SK-N-SH treated with all-trans-retinoic acid at 6 μM for 48 hours (cell line): ENCODE measurements at regions not wholly inside any gene's neighbourhood (a gene's known extent, or its start where the extent isn't known, plus 50 kb on each side); places are given as distances from the start of the nearest gene placed in this dataset.
"Not testable (repeated sequence)": the region's sequence is repeated elsewhere in the genome, so short reads cannot be mapped to it uniquely, and the experiment has no call there.

Experiments used
- ATAC-seq: fragments of 200-7000 bp; cut with Tn5 transposase; 3 replicates; pipeline ENCODE4 v1.9.1; 2020; ENCODE audit warnings: mild to moderate bottlenecking, moderate library complexity
- ARNTL ChIP-seq: fragments of 450-650 bp; formaldehyde crosslinking; IDR thresholded peaks from 2 replicates; pipeline ENCODE4 v1.5.0; 2020; ENCODE audit warnings: low read depth, mild to moderate bottlenecking, moderate library complexity, borderline replicate concordance
- BACH2 ChIP-seq: fragments of 250-450 bp; sonication (Bioruptor Pico); IDR thresholded peaks from 2 replicates; pipeline ENCODE4 v1.9.0; 2021; ENCODE audit warnings: mild to moderate bottlenecking, borderline replicate concordance
- CSDC2 ChIP-seq: fragments of 250-450 bp; sonication (Bioruptor Pico); IDR thresholded peaks from 2 replicates; pipeline ENCODE4 v1.5.0; 2020; ENCODE audit warnings: mild to moderate bottlenecking, moderate library complexity
- CSRNP3 ChIP-seq: fragments of 250-450 bp; sonication (Bioruptor Pico); IDR thresholded peaks from 2 replicates; pipeline ENCODE4 v1.5.1; 2021; ENCODE audit warnings: mild to moderate bottlenecking, moderate library complexity
- GLIS3 ChIP-seq: fragments of 250-450 bp; sonication (Bioruptor Pico); IDR thresholded peaks from 2 replicates; pipeline ENCODE4 v1.5.0; 2020; ENCODE audit warnings: mild to moderate bottlenecking, moderate library complexity
- ISL1 ChIP-seq: fragments of 250-450 bp; sonication (Bioruptor Pico); IDR thresholded peaks from 2 replicates; pipeline ENCODE4 v2.1.2; 2022; ENCODE audit warnings: mild to moderate bottlenecking, moderate library complexity
- OSR1 ChIP-seq: fragments of 250-450 bp; sonication (Bioruptor Pico); IDR thresholded peaks from 2 replicates; pipeline ENCODE4 v1.8.0; 2022; ENCODE audit warnings: moderate library complexity, mild to moderate bottlenecking, inconsistent platforms
- PATZ1 ChIP-seq: fragments of 250-450 bp; sonication (Bioruptor Pico); IDR thresholded peaks from 2 replicates; pipeline ENCODE4 v1.8.0; 2020; ENCODE audit warnings: mild to moderate bottlenecking, moderate library complexity, borderline replicate concordance
- PPARA ChIP-seq: fragments of 250-450 bp; sonication (Bioruptor Pico); IDR thresholded peaks from 2 replicates; pipeline ENCODE4 v1.5.0; 2020; ENCODE audit warnings: mild to moderate bottlenecking, borderline replicate concordance
- RARB ChIP-seq: fragments of 250-450 bp; sonication (Bioruptor Pico); IDR thresholded peaks from 2 replicates; pipeline ENCODE4 v1.8.0; 2021; ENCODE audit warnings: mild to moderate bottlenecking, moderate library complexity
- SNAI2 ChIP-seq: fragments of 250-450 bp; sonication (Bioruptor Pico); IDR thresholded peaks from 2 replicates; pipeline ENCODE4 v1.5.0; 2020; ENCODE audit warnings: mild to moderate bottlenecking, moderate library complexity
- TCF4 ChIP-seq: fragments of 250-450 bp; sonication (Bioruptor Pico); IDR thresholded peaks from 2 replicates; pipeline ENCODE4 v1.8.0; 2021; ENCODE audit warnings: mild to moderate bottlenecking, moderate library complexity, borderline replicate concordance
- TOX ChIP-seq: fragments of 250-450 bp; sonication (Bioruptor Pico); IDR thresholded peaks from 2 replicates; pipeline ENCODE4 v1.8.0; 2021; ENCODE audit warnings: mild to moderate bottlenecking, moderate library complexity, borderline replicate concordance
- ZC3H10 ChIP-seq: fragments of 250-450 bp; sonication (Bioruptor Pico); IDR thresholded peaks from 2 replicates; pipeline ENCODE4 v1.5.1; 2021; ENCODE audit warnings: mild to moderate bottlenecking, moderate library complexity
- ZFP3 ChIP-seq: fragments of 250-450 bp; sonication (Bioruptor Pico); IDR thresholded peaks from 2 replicates; pipeline ENCODE4 v1.5.0; 2020; ENCODE audit warnings: mild to moderate bottlenecking, moderate library complexity
- ZFP30 ChIP-seq: fragments of 450-650 bp; formaldehyde crosslinking; IDR thresholded peaks from 2 replicates; pipeline ENCODE4 v1.5.0; 2022; ENCODE audit warnings: mild to moderate bottlenecking, moderate library complexity
- ZNF565 ChIP-seq: fragments of 450-650 bp; formaldehyde crosslinking; conservative IDR thresholded peaks from 2 replicates; pipeline ENCODE4 v1.5.0; 2020; ENCODE audit warnings: low read depth, mild to moderate bottlenecking, moderate library complexity
- ZNF8 ChIP-seq: fragments of 450-650 bp; formaldehyde crosslinking; IDR thresholded peaks from 2 replicates; pipeline ENCODE4 v1.5.0; 2020; ENCODE audit warnings: mild to moderate bottlenecking, moderate library complexity
- TF ChIP-seq, protein P1 (sequence below): fragments of 250-450 bp; sonication (Bioruptor Pico); IDR thresholded peaks from 2 replicates; pipeline ENCODE4 v1.8.0; 2021; ENCODE audit warnings: low read depth, mild to moderate bottlenecking, moderate library complexity, borderline replicate concordance
- TF ChIP-seq, protein P2 (sequence below): fragments of 250-450 bp; sonication (Bioruptor Pico); IDR thresholded peaks from 2 replicates; pipeline ENCODE4 v1.5.1; 2020; ENCODE audit warnings: low read depth, mild to moderate bottlenecking, moderate library complexity
- TF ChIP-seq, protein P3 (sequence below): fragments of 250-450 bp; sonication (Bioruptor Pico); IDR thresholded peaks from 2 replicates; pipeline ENCODE4 v1.5.0; 2020; ENCODE audit warnings: mild to moderate bottlenecking, moderate library complexity

DNA sequence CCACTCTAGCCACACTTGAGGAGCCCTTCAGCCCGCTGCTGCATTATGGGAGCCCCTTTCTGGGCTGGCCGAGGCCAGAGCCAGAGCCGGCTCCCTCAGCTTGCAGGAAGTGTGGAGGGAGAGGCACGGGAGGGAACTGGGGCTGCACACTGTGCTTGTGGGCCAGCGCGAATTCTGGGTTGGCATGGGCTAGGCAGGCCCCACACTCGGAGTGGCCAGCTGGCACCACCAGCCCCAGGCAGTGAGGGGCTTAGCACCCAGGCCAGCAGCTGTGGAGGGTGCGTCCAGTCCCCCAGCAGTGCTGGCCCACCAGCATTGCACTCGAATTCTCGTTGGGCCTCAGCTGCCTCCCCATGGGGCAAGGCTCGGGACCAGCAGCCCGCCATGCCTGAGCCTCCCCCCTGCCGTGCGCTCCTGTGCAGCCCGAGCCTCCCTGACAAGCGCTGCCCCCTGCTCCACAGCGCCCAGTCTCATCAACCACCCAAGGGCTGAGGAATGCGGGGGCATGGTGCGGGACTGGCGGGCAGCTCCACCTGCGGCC is 785.9 kb upstream of the TPTE start (continued):
- TF ChIP-seq PATZ1 (CRISPR knock-in tag) (no peak), ZNF8 (CRISPR knock-in tag) (no peak), ZFP30 (CRISPR knock-in tag) (no peak), TOX (no peak), CSRNP3 (CRISPR knock-in tag) (no peak)
- TF ChIP-seq, all 23 proteins: peak for 0

DNA sequence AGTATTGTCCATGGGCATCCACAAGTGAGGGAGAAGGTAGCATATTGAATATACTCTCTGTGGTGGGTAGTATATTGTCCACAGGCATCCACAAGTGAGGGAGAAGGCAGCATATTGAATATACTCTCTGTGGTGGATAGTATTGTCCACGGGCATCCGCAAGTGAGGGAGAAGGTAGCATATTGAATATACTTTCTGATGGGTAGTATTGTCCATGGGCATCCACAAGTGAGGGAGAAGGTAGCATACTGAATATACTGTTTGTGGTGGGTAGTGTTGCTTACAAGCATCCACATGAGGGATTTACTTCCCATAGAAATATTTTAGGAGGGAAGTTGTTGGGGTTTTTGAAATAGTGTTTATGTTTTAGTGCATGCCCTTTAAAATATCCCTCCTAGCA is 784.1 kb upstream of the TPTE start:
- ATAC-seq: not testable (repeated sequence)

DNA sequence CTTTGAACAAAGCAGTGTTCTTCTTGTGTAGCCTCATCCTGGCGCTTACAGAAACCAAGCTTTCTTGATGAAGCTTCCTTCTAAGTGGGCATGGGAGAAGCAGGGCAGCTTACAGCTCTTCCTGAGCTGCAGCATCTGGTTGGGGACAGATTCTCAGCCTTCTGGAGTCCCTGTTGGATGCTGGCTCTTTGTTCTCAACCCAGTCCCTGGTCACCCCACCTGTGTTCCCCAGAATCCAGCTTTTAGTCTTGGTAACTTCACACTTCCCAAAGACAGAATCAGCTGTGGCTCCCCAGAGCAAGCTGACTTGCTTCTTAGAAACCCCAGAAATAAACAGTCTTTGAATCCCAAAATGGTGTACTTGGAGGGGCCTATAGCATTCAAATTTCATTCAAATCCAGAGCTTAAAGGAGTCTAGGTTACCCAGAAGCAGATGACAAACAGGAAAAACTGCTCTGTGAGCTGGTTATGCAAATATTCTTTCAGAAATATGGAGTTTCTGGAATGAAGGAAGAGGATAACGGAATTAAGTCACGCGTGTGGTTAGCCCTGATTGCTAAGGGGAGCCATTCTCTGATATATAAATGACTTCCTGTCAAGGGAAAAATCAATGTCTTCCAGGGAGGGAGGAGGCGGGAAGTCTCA is 783.4 kb upstream of the TPTE start:
- ATAC-seq: not testable (repeated sequence)

DNA sequence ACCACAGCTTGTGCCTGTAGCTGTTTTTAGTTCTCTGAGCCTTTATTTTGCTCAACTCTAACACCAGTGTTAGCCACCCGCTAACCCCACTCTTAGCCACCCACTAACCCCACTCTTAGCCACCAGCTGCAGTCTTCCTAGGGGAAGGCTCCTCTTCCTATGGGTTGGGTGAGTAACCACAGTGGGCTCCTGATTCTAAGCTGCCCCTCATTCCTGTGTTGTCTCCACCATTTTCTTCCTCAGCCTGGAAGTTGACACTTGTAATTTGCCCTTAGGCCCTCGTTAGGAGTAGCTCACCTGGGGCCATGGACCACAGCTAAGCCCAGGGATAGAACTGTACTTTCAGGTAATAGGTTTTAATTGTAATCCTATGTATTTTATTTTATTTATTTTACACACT is 782.9 kb upstream of the TPTE start:
- no peak for TF ChIP-seq CSDC2 (CRISPR knock-in tag)
- no peak for TF ChIP-seq ZNF8 (CRISPR knock-in tag)
- no peak for TF ChIP-seq SNAI2 (CRISPR knock-in tag)
- ATAC-seq: no peak

GRCh38 chr21:9739240-9739639 is 782.1 kb upstream of the TPTE start:
- ATAC-seq: no peak

More at GRCh38 chr21:9739240-9739639, 782.1 kb upstream of the TPTE start:
- TF ChIP-seq SNAI2 (CRISPR knock-in tag) (no peak), RARB (no peak), ZNF8 (CRISPR knock-in tag) (no peak), PATZ1 (CRISPR knock-in tag) (no peak), ZNF565 (CRISPR knock-in tag) (no peak), TOX (no peak), GLIS3 (CRISPR knock-in tag) (no peak), ZC3H10 (no peak), CSRNP3 (CRISPR knock-in tag) (no peak), ARNTL (CRISPR knock-in tag) (no peak), OSR1 (no peak), BACH2 (CRISPR knock-in tag) (no peak), ZFP3 (no peak), PPARA (CRISPR knock-in tag) (no peak), TCF4 (CRISPR knock-in tag) (no peak), ISL1 (CRISPR knock-in tag) (no peak)
- TF ChIP-seq, protein P1, sequence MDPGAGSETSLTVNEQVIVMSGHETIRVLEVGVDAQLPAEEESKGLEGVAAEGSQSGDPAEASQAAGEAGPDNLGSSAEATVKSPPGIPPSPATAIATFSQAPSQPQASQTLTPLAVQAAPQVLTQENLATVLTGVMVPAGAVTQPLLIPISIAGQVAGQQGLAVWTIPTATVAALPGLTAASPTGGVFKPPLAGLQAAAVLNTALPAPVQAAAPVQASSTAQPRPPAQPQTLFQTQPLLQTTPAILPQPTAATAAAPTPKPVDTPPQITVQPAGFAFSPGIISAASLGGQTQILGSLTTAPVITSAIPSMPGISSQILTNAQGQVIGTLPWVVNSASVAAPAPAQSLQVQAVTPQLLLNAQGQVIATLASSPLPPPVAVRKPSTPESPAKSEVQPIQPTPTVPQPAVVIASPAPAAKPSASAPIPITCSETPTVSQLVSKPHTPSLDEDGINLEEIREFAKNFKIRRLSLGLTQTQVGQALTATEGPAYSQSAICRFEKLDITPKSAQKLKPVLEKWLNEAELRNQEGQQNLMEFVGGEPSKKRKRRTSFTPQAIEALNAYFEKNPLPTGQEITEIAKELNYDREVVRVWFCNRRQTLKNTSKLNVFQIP (CRISPR knock-in tag): no peak
- TF ChIP-seq, protein P2, sequence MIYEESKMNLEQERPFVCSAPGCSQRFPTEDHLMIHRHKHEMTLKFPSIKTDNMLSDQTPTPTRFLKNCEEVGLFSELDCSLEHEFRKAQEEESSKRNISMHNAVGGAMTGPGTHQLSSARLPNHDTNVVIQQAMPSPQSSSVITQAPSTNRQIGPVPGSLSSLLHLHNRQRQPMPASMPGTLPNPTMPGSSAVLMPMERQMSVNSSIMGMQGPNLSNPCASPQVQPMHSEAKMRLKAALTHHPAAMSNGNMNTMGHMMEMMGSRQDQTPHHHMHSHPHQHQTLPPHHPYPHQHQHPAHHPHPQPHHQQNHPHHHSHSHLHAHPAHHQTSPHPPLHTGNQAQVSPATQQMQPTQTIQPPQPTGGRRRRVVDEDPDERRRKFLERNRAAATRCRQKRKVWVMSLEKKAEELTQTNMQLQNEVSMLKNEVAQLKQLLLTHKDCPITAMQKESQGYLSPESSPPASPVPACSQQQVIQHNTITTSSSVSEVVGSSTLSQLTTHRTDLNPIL (CRISPR knock-in tag): no peak
- TF ChIP-seq, protein P3, sequence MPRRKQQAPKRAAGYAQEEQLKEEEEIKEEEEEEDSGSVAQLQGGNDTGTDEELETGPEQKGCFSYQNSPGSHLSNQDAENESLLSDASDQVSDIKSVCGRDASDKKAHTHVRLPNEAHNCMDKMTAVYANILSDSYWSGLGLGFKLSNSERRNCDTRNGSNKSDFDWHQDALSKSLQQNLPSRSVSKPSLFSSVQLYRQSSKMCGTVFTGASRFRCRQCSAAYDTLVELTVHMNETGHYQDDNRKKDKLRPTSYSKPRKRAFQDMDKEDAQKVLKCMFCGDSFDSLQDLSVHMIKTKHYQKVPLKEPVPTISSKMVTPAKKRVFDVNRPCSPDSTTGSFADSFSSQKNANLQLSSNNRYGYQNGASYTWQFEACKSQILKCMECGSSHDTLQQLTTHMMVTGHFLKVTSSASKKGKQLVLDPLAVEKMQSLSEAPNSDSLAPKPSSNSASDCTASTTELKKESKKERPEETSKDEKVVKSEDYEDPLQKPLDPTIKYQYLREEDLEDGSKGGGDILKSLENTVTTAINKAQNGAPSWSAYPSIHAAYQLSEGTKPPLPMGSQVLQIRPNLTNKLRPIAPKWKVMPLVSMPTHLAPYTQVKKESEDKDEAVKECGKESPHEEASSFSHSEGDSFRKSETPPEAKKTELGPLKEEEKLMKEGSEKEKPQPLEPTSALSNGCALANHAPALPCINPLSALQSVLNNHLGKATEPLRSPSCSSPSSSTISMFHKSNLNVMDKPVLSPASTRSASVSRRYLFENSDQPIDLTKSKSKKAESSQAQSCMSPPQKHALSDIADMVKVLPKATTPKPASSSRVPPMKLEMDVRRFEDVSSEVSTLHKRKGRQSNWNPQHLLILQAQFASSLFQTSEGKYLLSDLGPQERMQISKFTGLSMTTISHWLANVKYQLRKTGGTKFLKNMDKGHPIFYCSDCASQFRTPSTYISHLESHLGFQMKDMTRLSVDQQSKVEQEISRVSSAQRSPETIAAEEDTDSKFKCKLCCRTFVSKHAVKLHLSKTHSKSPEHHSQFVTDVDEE: no peak
- TF ChIP-seq, all 23 proteins: peak for 0
